H1 (cell line): ENCODE measurements at regions not wholly inside any gene's neighbourhood (a gene's known extent, or its start where the extent isn't known, plus 50 kb on each side); places are given as distances from the start of the nearest gene placed in this dataset.

Source experiments
- CHD1 ChIP-seq: IDR thresholded peaks from 2 replicates; pipeline ENCODE4 v1.6.1; 2012; ENCODE audit warnings: low read depth, low read length, improper control_type of control experiment
- CREB1 ChIP-seq: IDR thresholded peaks from 2 replicates; pipeline ENCODE4 v1.6.1; 2012; ENCODE audit warnings: inconsistent platforms
- EGR1 ChIP-seq: IDR thresholded peaks from 2 replicates; pipeline ENCODE4 v1.6.1; 2011; ENCODE audit warnings: low read depth, low read length, borderline replicate concordance
- HDAC6 ChIP-seq: IDR thresholded peaks from one replicate; pipeline ENCODE4 v1.7.1; 2012; ENCODE audit warnings: low read depth, mild to moderate bottlenecking, inconsistent platforms, low read length, moderate library complexity
- KDM1A ChIP-seq: fragments of 200-600, 300-600 bp; sonication (generic); IDR thresholded peaks from 2 replicates; pipeline ENCODE4 v1.7.1; 2016; ENCODE audit warnings: mild to moderate bottlenecking, low read length, borderline replicate concordance
- NRF1 ChIP-seq: IDR thresholded peaks from 2 replicates; pipeline ENCODE4 v1.6.1; 2011; ENCODE audit warnings: mild to moderate bottlenecking, low read depth, low read length, improper control_type of control experiment
- RFX5 ChIP-seq: IDR thresholded peaks from 2 replicates; pipeline ENCODE4 v1.6.1; 2011; ENCODE audit warnings: low read depth, low read length, improper control_type of control experiment, borderline replicate concordance

DNA sequence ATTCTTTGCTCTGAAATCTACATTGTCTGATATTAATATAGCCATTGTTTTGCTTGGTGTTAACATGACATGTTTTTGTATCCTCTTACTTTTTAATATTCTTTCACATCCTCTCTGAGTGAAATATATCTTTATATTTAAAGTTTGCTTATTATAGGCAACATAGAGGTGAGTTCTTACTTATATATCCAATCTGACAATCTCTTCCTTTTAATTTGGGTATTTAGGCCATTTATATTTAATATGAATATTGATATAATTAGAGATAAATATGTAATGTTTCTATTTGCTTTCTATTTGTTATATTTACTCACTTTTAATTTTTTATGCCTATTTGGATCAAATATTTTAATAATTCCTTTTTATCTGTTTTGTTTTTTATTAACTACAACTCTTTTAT is 554.1 kb upstream of the SALL1 start (continued):
- TF ChIP-seq NRF1 (no peak), EGR1 (no peak), KDM1A (no peak), CHD1 (no peak), RFX5 (no peak), CREB1 (no peak), HDAC6 (no peak)
- TF ChIP-seq, all 59 proteins: peak for 0
